HG03521 (cell line): ENCODE measurements at regions not wholly inside any gene's neighbourhood (a gene's known extent, or its start where the extent isn't known, plus 50 kb on each side); places are given as distances from the start of the nearest gene placed in this dataset.

ENCODE experiments used
- ATAC-seq: cut with Tn5 transposase; IDR thresholded peaks from one replicate; pipeline ENCODE4 v1.9.1; 2021; ENCODE audit warnings: mild to moderate bottlenecking, moderate library complexity; ENCODE audit not compliant: unreplicated experiment

DNA sequence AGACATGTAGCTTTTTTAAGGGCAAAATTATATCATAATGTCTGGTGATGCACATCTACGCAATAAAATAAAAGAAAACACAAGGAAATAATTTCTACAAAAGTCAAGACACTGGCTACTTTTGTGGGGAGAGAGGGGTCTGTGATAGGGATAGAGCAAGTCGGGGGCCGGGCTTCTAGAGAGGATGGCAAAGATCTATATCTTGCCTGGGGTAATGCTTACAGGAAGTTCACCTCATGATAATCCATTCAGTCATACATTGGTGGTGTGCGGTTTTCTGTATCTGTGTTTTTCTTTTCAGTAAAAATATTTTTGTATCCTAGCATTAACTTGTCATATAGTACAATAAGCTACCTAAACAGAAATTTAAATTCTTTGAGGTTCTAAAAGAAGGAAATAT, 178.8 kb downstream of the ARRDC4 start:
- no peak for ATAC-seq

DNA sequence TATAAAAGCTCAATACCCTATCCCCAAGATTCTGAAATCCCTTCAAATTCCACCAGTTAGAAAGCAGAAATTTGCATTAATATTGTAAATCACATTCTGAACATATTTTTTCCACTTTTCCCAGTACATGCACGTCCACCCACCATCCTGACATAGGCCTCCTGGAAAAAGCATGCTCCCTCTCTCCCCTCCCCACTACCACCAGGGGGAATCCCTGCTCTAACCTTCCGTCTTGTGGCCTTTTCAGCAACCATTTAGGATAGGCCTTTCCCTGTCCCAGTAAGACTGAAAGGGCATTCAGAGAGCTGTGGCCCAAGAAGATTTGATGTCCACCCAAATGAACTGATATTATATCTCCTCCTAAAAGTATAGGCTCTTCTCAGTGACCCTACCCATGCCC, 182.1 kb downstream of the ARRDC4 start:
- no peak for ATAC-seq

DNA sequence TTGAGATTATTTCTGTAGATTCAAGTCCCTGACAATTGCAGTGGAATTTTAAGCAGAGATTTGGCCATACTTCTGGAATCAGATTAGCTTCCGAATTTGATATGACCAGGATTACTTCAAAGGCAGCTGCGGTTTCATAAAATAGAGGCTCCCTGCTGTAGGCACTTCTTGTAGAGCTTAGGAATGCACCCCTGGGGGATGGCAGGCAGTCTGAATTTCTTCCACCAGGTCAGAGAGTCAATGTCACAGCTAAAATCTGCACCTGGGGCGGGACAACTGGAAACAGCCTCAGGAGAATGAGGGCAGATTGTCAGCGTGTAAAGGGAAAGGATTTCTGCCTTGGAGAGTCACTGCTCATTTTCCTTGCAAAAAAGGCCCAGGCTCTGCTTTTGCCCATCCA, 182.6 kb downstream of the ARRDC4 start:
- no peak for ATAC-seq

DNA sequence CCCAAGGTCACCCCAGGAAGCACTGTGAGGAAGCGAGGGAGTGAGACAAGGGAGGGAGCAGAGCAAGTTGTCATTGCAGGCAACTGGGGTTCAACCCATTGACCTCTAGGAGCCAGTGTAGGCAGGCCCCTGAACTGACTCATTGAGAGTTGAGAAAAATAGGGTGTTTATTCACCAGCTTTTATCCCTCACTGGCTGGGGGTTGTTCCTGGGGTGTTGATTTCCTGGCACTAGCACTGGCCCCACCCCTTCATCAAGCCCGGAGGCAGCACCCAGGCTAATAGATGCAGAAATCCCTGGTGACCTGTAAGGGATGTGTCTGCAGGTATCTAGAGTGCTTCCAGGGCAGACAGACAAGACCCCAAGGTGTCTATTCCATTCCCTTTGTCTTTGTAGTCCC, 183.9 kb downstream of the ARRDC4 start:
- ATAC-seq: no peak

DNA sequence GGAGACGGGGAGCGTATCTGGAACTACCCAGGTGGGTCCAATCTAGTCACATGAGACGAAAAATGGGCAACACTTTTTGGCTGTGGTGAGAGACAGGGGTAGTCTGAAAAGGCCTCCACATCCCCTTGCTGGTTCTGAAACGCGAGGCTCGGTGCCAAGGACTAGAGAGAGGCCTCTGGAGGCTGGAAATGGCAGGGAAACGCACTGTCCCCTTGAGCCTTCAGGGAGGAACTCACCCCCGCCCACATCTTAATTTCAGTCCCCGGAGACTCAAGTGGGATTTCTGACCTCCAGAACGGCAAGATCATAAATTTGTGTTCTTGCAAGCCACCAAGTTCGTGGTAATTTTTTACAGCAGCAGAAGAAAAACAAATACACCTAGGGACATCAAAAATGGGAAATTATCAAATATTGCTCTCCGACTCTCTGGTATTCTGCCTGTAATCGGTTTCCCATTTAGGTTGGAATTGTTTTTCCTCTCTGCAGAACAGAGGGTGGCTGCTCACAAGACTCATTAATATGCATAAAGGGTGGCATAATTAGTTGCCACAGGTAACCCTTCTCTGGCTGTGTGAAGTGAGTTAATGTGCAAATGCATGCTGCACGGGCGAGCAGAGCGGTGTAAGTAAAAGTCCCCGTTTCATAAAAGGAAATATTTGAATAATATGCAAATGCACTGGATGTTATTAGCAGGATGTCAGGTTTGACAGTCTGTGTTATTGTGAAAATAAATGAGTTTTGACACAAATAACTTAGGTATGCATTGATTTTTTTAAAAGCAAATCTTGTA, 185.7 kb downstream of the ARRDC4 start:
- ATAC-seq: no peak

DNA sequence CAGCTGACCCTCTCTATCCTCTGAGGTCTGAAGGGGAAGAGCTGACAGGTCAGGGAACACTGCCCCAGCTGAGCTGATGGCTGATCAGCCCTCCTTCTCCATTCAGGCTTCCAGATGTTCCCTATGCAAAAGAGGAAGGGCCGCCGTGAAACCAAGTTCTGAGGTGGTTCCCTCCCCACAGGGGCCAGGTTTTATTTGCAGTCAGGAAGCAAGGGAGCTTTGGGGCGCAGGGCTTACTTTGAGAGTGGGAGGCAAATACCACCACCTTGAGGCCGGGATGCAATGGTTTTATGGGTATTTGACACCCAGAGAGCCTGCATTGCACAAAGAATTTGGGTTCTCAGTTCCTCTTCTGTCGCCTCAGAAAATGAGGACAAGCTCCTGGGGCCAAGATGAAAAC, 186.9 kb downstream of the ARRDC4 start:
- no peak for ATAC-seq

DNA sequence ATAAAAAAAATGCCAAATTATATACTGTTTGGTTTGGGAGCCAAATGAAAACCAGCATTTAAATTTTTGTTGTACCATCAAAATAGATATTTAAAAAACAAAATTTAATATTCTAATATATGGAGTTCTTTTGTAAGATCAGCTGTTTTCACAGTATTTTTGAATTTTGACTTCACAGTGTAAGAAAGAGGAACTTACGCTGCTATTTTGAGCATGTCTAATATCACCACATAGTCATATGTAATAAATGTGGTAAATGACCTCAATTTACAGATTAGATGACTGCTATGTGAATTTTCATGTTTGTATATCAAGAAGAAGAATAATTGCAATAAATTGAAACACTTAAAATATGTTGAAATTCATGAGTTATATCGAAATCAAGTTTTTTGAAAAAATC, 189.6 kb downstream of the ARRDC4 start:
- ATAC-seq: no peak

DNA sequence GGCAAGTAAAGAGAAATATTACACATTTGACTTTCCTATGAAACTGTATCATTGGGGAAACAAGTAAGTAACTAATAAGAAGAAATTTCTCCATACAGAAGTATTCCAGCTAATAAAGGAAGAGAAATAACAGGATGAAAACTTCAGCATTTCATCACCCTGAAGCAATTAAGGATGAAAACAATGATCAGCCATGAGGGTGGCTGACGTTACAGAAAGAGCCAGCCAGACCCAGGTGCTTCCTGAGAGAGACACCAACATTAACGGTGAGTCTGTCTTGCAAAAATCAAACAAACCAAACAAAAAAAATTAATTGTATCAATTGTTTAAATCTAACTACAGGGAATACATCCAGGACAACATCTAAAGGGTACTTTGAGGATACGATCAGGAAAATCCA, 190.0 kb downstream of the ARRDC4 start:
- ATAC-seq: no peak

DNA sequence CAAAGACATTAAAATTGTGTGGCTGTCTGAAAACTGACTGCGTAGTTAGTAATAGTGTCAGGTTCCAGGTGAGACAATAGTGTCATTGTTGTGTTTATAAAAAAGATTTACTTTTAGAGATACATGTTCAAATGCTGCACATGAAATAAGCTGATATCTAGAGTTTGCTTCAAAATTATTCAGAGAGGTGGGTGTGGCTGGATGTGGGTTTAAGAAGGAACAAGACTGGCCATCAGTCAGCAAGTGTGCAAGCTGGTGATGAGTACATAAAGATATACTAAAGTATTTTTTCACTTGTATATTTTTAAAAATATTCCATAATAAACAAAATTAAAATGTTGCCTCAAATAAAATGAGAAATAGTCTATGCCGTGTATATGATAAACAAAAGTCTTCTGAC, 190.6 kb downstream of the ARRDC4 start:
- ATAC-seq: no peak

DNA sequence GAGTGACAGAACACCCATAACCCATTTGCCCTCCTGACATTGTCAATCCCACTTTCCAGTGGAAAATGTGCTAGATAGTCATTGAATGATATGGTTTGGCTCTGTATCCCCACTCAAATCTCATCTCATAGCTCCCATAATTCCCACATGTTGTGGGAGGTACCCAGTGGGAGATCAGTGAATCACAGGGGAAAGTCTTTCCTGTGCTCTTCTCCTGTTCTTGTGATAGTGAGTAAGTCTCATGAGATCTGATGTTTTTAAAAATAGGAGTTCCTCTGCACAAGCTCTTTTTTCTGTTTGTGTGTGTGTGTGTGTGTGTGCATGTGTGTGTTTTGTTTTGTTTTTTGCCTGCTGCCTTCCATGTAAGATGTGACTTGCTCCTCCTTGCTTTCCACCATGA, 191.7 kb downstream of the ARRDC4 start:
- no peak for ATAC-seq

DNA sequence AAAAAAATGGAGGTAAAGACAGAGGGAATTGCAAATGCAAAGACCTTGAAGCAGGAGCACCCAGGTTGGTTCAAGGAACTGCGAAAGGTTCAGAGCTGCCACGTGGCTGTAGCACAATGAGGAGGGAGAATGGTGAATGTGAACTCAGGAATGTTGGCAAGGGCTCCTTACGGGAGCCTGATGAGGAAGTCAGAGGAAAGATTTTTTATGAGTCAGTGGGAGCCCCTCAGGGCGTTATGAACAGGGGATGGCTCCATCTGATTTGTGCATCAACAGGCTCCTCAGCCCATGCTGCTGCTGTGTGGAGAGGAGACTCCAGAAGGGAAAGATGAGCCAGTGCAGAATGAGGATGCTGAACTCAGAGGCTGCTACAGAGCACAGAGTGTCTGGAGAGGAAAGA, 194.4 kb downstream of the ARRDC4 start:
- ATAC-seq: no peak

DNA sequence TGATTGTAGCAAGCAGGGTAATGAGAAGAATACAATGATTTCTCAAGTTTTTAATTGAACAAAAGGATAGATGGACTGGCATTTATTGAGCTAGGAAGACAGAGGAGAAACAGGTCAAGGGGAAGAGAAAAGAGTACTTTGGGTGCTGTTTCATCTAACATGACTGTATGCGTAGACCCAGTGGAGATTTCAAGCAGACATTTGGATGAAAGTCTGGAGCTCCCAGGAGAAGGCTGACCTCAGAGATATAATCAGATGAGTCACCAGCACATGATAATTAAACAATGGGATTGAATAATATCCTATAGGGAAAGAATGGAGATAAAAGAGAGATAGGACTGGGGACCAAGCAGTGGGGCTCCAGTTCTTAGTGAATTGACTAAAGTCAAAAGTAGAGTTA, 194.9 kb downstream of the ARRDC4 start:
- ATAC-seq: no peak

DNA sequence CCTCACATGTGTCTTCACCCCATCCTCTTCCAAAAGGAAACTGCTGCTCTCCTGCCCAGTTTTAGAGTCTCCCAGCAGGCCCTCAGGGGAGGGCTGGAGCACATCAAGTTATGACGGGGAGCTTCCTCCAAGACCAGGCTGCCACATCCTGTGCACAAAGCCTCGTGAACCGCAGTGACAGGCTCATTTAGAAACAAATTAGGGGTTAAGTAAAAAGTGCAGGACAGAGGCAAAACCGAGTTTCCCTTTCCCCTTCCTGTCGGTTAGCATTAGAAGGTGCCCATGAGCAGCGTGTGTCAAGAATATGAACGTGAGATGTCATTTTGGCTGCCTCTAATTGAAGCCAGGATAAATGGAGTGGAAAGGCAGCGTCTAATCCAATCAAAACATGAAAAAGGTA, 199.7 kb downstream of the ARRDC4 start:
- peak; percentile 96 for ATAC-seq

DNA sequence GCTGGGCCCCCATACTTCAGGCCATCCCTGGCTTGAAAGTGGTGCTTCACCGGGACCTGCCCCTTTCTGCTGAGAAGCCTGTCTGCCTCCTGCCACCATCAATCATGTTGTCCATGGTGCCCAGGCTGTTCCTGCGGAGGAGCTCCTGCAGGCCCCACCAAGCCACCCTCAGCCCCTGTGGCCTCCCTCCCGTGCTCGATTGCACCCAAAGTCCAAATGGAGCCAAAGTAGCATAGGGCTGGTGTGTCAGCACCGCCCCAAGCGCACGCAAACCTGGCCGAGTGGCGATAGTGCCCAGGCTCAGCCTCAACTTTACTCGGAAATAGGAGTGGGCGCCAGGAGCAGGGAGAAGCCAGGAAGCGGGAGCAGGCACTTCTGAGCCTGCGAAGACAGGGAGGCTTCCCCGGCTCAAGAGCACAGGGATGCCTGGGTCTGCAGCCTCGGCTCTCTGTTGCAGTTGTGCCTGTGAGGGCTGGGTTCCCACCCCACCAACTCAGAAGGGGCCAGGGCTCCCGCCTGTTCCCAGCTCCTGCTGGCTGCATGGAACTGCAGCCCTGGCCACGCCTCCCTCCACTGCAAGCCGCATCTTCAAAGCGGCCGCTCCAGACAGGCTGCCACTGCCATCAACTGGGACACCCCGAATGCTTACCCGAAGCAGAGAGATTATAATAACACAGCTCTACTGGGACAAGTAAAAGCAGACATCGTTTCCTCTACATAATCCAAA, 203.0 kb downstream of the ARRDC4 start:
- ATAC-seq: no peak

DNA sequence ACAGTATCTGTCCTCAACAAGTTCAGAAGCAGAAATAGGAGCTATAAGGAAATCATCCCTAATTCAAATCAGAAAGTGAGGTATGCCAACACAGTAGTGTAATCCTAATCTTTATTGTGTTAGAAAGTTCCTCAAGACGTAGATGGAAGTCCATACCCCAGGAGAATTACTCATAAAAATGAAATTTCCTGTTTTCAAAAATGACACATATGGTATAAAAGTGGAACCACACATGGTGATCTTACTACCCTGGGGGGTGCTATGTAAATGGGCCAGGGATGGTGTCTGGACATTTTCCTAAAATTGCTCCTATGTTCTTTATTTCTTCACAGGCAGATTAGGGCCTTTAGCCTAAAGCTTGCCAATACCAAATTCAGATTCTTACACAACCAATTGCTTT, 204.1 kb downstream of the ARRDC4 start:
- ATAC-seq: no peak

DNA sequence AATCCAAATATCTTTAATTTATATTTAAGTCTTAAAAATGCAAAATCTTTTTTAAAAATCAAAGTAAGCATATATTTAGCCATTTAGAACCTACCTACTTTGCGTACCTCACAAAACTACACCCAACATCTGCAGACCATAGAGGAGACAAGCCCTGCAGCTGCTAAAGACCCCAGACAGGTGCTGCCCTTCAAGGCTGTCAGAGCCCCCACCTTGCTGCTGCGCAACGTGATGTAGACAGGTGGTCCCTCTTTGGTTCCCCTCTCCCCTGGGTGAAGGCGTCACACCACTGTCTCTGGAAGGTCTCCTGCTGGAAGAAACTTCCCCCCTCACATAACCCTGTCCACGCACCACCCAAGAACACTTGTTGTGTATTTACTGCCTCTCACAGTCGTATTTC, 204.5 kb downstream of the ARRDC4 start:
- ATAC-seq: no peak

DNA sequence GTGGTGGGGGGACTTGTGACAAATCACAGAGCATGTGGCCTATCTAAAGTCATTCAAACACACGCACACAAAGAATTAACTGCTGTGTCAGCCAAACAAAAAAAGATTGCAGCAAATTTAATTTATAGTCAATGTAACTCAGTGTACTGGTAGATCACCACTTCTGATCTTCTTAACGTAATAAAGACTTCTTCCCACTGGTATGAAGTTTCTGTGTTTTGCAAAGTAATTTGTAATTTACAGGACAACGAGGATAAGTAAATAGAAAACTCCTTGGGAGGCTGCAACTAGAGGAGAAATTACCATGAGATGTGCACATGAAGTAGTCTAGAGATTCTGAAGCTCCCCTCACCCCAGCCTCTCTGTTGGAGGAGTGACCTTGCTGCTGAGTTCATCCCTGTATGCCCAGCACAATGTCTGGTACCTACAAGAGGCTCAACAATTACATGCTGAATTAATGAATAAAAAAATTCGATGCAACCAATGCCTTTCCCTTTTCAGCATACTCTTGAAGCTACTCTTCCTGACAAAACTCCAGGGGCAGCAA, 207.3 kb downstream of the ARRDC4 start:
- no peak for ATAC-seq

DNA sequence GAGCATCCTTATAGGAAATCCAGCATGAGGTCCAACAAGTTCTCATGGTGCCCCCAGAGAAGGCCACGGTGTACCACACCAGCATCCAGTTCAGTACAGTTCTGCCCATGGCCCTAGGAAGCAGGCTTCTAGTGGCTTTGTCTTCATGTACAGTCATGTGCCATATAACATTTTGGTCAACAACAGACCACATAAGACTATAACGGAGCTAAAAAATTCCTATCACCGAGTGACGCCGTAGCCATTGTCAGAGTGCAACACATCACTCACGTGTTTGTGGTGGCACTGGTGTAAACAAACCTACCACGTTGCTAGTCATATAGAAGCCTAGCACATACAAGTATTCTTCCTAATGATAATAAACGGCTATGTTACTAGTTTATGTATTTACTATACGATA, 209.0 kb downstream of the ARRDC4 start:
- ATAC-seq: no peak

DNA sequence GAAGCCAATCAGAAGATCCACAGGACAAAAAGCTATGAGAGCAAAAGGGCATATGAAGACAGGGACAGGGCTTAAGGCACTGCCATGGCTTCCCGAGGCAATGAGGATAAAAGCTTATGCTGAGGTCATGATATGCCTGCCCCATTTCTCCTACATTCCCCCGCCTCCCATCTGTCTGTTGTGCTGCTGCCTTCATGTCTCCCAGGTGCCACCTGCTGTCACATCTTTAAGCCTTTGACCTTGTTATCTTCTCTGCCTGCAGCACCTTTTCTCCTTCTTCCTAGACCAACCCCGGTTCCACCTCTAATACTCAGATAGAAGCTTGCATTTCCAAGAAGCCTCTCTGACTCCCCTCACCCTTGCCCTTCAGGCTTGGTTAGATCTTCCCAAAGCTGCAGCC, 213.8 kb downstream of the ARRDC4 start:
- ATAC-seq: no peak

DNA sequence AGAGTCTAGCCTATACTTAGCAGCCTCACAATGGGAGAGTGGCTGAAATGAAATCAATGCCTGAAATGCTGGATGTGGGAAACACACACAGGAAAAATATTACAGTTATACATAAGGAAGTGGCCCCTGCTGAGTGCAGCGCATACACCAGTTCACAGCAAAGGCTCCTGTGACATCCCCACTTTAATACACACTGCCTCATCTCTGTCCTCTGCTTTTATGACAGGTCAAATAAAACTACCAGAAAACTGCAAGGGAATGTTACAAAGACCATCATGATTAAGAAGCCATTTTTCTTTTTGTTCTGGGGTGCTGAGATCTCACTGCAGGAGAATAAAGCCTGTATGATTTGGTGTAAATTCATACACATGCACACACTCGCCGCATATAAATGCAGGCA, 214.3 kb downstream of the ARRDC4 start:
- ATAC-seq: no peak

DNA sequence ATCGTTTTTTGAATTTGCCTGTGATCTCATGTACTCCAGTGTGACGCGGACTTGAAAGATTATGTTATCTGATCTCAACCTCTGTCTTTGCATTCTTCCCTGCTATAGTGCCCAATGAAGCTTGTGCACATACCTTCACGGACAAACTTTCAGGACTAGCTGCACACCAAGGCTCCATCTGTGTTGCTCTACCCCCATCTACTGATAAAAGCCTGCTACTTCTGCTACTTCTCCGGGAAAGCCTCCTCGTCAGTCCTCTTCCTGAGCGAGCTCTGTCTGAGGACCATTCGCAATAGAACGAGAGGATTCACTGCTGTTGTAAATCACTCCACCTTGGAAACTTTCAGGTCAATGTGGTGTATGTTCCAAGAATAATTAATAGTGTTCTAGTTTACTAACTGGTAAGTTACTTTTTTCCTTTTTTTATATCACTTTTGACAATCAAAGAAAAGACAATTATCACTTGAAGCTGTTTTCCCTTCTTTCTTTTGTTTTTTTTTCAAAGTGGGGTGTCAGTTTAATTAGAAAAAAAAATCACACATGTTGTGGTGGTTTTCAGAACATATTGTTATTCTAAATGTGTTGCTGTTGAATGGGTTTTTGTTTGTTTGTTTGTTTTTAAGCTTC, 217.6 kb downstream of the ARRDC4 start:
- peak; percentile 65 for ATAC-seq

DNA sequence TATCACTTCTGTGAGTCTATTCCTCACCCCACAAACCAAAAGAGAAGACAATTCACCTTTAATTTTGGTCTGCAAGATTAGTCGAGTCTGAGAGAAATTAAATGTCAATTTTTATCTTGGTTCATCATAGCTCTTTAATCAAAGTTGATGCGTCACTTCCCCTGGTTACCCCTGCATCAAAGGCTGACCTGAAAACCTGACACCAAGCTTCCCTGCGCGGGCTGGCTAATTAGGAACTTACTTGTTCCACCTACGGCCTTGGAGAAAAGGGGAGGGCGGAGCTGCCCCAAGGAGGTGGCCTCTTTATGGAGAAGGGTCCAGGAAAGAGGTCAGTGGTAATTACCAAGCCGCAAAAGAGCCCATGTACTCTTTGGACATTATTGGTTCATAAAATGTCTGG, 218.4 kb downstream of the ARRDC4 start:
- ATAC-seq: no peak
